HG03108 (cell line): ENCODE measurements at regions not wholly inside any gene's neighbourhood (a gene's known extent, or its start where the extent isn't known, plus 50 kb on each side); places are given as distances from the start of the nearest gene placed in this dataset.
"Not testable (repeated sequence)": the region's sequence is repeated elsewhere in the genome, so short reads cannot be mapped to it uniquely, and the experiment has no call there.

Experiments used
- ATAC-seq: cut with Tn5 transposase; IDR thresholded peaks from one replicate; pipeline ENCODE4 v1.9.1; 2021; ENCODE audit warnings: moderate library complexity; ENCODE audit not compliant: unreplicated experiment

GRCh38 chr16:22675745-22676540, 138.0 kb upstream of the HS3ST2 start:
- no peak for ATAC-seq

- no peak for ATAC-seq
Measured at GRCh38 chr16:22677024-22677830, 136.7 kb upstream of the HS3ST2 start.

- ATAC-seq, result no peak
Measured at GRCh38 chr16:22678311-22678710, 135.7 kb upstream of the HS3ST2 start.

GRCh38 chr16:22681554-22682291, 132.2 kb upstream of the HS3ST2 start:
- ATAC-seq, result no peak

- no peak for ATAC-seq
Measured at GRCh38 chr16:22683258-22683657, 130.7 kb upstream of the HS3ST2 start.

- ATAC-seq, result no peak
Measured at GRCh38 chr16:22683730-22684573, 130.0 kb upstream of the HS3ST2 start.

- ATAC-seq, result no peak
Measured at GRCh38 chr16:22684574-22685458, 129.1 kb upstream of the HS3ST2 start.

- ATAC-seq, result no peak
Measured at GRCh38 chr16:22685459-22685830, 128.5 kb upstream of the HS3ST2 start.

GRCh38 chr16:22687031-22687530, 126.9 kb upstream of the HS3ST2 start:
- ATAC-seq, result no peak

- ATAC-seq, result no peak
Measured at GRCh38 chr16:22688463-22688862, 125.5 kb upstream of the HS3ST2 start.

- no peak for ATAC-seq
Measured at GRCh38 chr16:22688930-22689329, 125.0 kb upstream of the HS3ST2 start.

GRCh38 chr16:22691335-22691734, 122.6 kb upstream of the HS3ST2 start:
- ATAC-seq, result no peak

- ATAC-seq, result no peak
Measured at GRCh38 chr16:22692034-22692433, 121.9 kb upstream of the HS3ST2 start.

GRCh38 chr16:22692916-22693637, 120.9 kb upstream of the HS3ST2 start:
- no peak for ATAC-seq

GRCh38 chr16:22693638-22694340, 120.2 kb upstream of the HS3ST2 start:
- no peak for ATAC-seq

- no peak for ATAC-seq
Measured at GRCh38 chr16:22694887-22695382, 119.0 kb upstream of the HS3ST2 start.

- ATAC-seq, result not testable (repeated sequence)
Measured at GRCh38 chr16:22695773-22696172, 118.2 kb upstream of the HS3ST2 start.

GRCh38 chr16:22699356-22699755, 114.6 kb upstream of the HS3ST2 start:
- no peak for ATAC-seq
